ENCODE measurements at regions not wholly inside any gene's neighbourhood (a gene's known extent, or its start where the extent isn't known, plus 50 kb on each side); places are given as distances from the start of the nearest gene placed in this dataset.

DNA sequence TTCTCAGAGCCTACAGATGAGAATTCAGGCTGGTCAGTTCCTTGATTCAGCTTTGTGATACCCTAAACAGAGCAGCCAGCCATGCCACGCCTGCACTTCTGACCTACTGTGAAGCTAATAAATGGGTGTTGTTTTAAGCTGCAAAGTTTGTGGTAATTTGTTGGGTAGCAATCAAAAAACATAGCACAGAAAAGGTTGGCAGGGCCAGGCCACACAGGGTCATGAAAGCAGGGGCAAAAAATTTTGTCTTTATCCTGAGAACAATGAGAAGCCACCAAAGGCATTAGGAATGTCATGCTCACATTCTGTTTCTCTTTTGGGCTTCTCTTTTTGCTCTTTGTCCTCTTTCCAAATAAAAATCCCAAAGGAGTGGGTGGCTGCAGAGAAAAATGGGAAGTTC lies 385.9 kb downstream of the TXNL1 start:
- TF ChIP-seq POLR2A (IDR thresholded peaks at IDR 0.05; ENCODE audit: control extremely low read depth in 1 of 2, low read depth in 2 of 2, low read length in 2 of 2) (no peak), HDAC2 (IDR thresholded peaks at IDR 0.05; ENCODE audit: borderline replicate concordance in 1 of 2, low read depth in 2 of 2, low read length in 2 of 2) (no peak), CTCF (IDR thresholded peaks at IDR 0.05; ENCODE audit: control extremely low read depth in 1 of 3, insufficient read depth in 1 of 3, low read depth in 1 of 3, low read length in 3 of 3) (no peak), RNF2 (IDR thresholded peaks at IDR 0.05; ENCODE audit: borderline replicate concordance, low read depth, low read length, missing control alignments, poor library complexity, severe bottlenecking) (no peak)
- TF ChIP-seq, protein P1, sequence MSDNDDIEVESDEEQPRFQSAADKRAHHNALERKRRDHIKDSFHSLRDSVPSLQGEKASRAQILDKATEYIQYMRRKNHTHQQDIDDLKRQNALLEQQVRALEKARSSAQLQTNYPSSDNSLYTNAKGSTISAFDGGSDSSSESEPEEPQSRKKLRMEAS (IDR thresholded peaks at IDR 0.05): no peak

Data from H1 (cell line).